WERI-Rb-1 (cell line): ENCODE measurements at regions not wholly inside any gene's neighbourhood (a gene's known extent, or its start where the extent isn't known, plus 50 kb on each side); places are given as distances from the start of the nearest gene placed in this dataset.

Source experiments
- DNase-seq: peaks from one replicate; pipeline ENCODE4 v3.0.0-alpha.2; 2020
- H3K27ac ChIP-seq: fragments of 250-450 bp; sonication (Bioruptor Pico); 2 replicates; pipeline ENCODE4 v1.5.1; 2020; ENCODE audit warnings: mild to moderate bottlenecking, moderate library complexity
- H3K27me3 ChIP-seq: fragments of 250-450 bp; sonication (Bioruptor Pico); 2 replicates; pipeline ENCODE4 v1.5.1; 2021; ENCODE audit warnings: mild to moderate bottlenecking, low read depth, moderate library complexity; ENCODE audit not compliant: insufficient read depth, severe bottlenecking
- H3K36me3 ChIP-seq: fragments of 250-450 bp; sonication (Bioruptor Pico); 2 replicates; pipeline ENCODE4 v1.5.1; 2020; ENCODE audit warnings: mild to moderate bottlenecking, moderate library complexity
- H3K4me3 ChIP-seq: 2 replicates; pipeline ENCODE4 v1.5.1; 2011; ENCODE audit warnings: low read depth, mild to moderate bottlenecking, control low read depth, low read length
- H3K9me3 ChIP-seq: fragments of 250-450 bp; sonication (Bioruptor Pico); 2 replicates; pipeline ENCODE4 v1.5.1; 2021; ENCODE audit warnings: mild to moderate bottlenecking, moderate library complexity; ENCODE audit not compliant: severe bottlenecking
- CTCF ChIP-seq: IDR thresholded peaks from 2 replicates; pipeline ENCODE4 v1.5.1; 2011; ENCODE audit warnings: low read depth, mild to moderate bottlenecking, control low read depth, inconsistent platforms, low read length

- peaks cover 96% of the 10 kb centered on the region for H3K27me3 ChIP-seq
- H3K36me3 ChIP-seq, result no peaks in the 10 kb centered on the region
- DNase-seq, result no peak
- TF ChIP-seq CTCF, result no peak
- H3K9me3 ChIP-seq, result no peaks in the 10 kb centered on the region
- H3K27ac ChIP-seq, result no peak overlapping the region
- no peak overlapping the region for H3K4me3 ChIP-seq
Measured at GRCh38 chr5:2133936-2134335, 251.2 kb upstream of the IRX4 start.

- peaks cover 94% of the 10 kb centered on the region for H3K27me3 ChIP-seq
- DNase-seq, result no peak
Measured at GRCh38 chr5:2133080-2133479, 250.4 kb upstream of the IRX4 start.

GRCh38 chr5:2132497-2132847 is 249.7 kb upstream of the IRX4 start:
- no peak overlapping the region for H3K4me3 ChIP-seq

More at GRCh38 chr5:2133080-2133479, 250.4 kb upstream of the IRX4 start:
- Histone ChIP-seq H3K4me3 (no peak overlapping the region), H3K9me3 (no peaks in the 10 kb centered on the region), H3K36me3 (no peaks in the 10 kb centered on the region), H3K27ac (no peak overlapping the region)
- TF ChIP-seq CTCF, result no peak

GRCh38 chr5:2131826-2132496 is 249.2 kb upstream of the IRX4 start:
- Histone ChIP-seq H3K27me3 (peaks cover 94% of the 10 kb centered on the region), H3K9me3 (no peaks in the 10 kb centered on the region), H3K4me3 (no peak overlapping the region), H3K27ac (no peak overlapping the region), H3K36me3 (no peaks in the 10 kb centered on the region)
- no peak for DNase-seq
- no peak for TF ChIP-seq CTCF

More at GRCh38 chr5:2132497-2132847, 249.7 kb upstream of the IRX4 start:
- no peaks in the 10 kb centered on the region for H3K36me3 ChIP-seq
- no peak overlapping the region for H3K27ac ChIP-seq
- H3K27me3 ChIP-seq, result peaks cover 94% of the 10 kb centered on the region
- no peak for DNase-seq
- TF ChIP-seq CTCF, result no peak
- no peaks in the 10 kb centered on the region for H3K9me3 ChIP-seq

GRCh38 chr5:2131196-2131595 is 248.5 kb upstream of the IRX4 start:
- Histone ChIP-seq H3K36me3 (no peaks in the 10 kb centered on the region), H3K27me3 (peaks cover 94% of the 10 kb centered on the region), H3K27ac (no peak overlapping the region), H3K9me3 (no peaks in the 10 kb centered on the region), H3K4me3 (no peak overlapping the region)
- no peak for TF ChIP-seq CTCF
- no peak for DNase-seq

- no peak overlapping the region for H3K4me3 ChIP-seq
- H3K36me3 ChIP-seq, result no peaks in the 10 kb centered on the region
- TF ChIP-seq CTCF, result no peak
- H3K27me3 ChIP-seq, result peaks cover 97% of the 10 kb centered on the region
- no peak overlapping the region for H3K27ac ChIP-seq
- no peaks in the 10 kb centered on the region for H3K9me3 ChIP-seq
- DNase-seq, result no peak
Measured at GRCh38 chr5:2130361-2130760, 247.6 kb upstream of the IRX4 start.
